H9 (cell line): ENCODE measurements at regions not wholly inside any gene's neighbourhood (a gene's known extent, or its start where the extent isn't known, plus 50 kb on each side); places are given as distances from the start of the nearest gene placed in this dataset.
A peak's percentile ranks its signal among the peaks of the same experiment; 100 is the strongest.

Experiments
- DNase-seq: peaks from one replicate; pipeline ENCODE4 v3.0.0-alpha.2; 2017
- H2AFZ ChIP-seq: one replicate; pipeline ENCODE4 v1.6.1; 2013; ENCODE audit warnings: mild to moderate bottlenecking, low read length, control low read depth, moderate library complexity
- H2AK5ac ChIP-seq: 2 replicates; pipeline ENCODE4 v1.6.1; 2013; ENCODE audit warnings: low read length, control low read depth, mixed read lengths; ENCODE audit not compliant: insufficient read length
- H2BK120ac ChIP-seq: one replicate; pipeline ENCODE4 v1.6.1; 2013; ENCODE audit warnings: low read depth, mild to moderate bottlenecking, low read length, control low read depth, inconsistent platforms; ENCODE audit not compliant: poor library complexity, severe bottlenecking
- H2BK12ac ChIP-seq: 2 replicates; pipeline ENCODE4 v1.6.1; 2013; ENCODE audit warnings: low read length, control low read depth, mixed read lengths, low read depth; ENCODE audit not compliant: insufficient read length
- H2BK15ac ChIP-seq: 2 replicates; pipeline ENCODE4 v1.6.1; 2013; ENCODE audit warnings: low read depth, low read length, control low read depth
- H2BK20ac ChIP-seq: one replicate; pipeline ENCODE4 v1.6.1; 2013; ENCODE audit warnings: low read depth, mild to moderate bottlenecking, low read length, control low read depth, inconsistent platforms; ENCODE audit not compliant: poor library complexity, severe bottlenecking
- H2BK5ac ChIP-seq: 2 replicates; pipeline ENCODE4 v1.6.1; 2013; ENCODE audit warnings: low read length, control low read depth, mixed read lengths; ENCODE audit not compliant: insufficient read length
- H3K14ac ChIP-seq: 2 replicates; pipeline ENCODE4 v1.6.1; 2013; ENCODE audit warnings: low read length, control low read depth; ENCODE audit not compliant: insufficient read depth
- H3K18ac ChIP-seq: 2 replicates; pipeline ENCODE4 v1.6.1; 2013; ENCODE audit warnings: low read depth, mild to moderate bottlenecking, mixed read lengths, low read length, control low read depth; ENCODE audit not compliant: insufficient read length
- H3K23ac ChIP-seq: 2 replicates; pipeline ENCODE4 v1.6.1; 2013; ENCODE audit warnings: low read length, control low read depth, mixed read lengths, low read depth; ENCODE audit not compliant: insufficient read length
- H3K23me2 ChIP-seq: 2 replicates; pipeline ENCODE4 v1.6.1; 2013; ENCODE audit warnings: low read depth, mild to moderate bottlenecking, mixed read lengths, low read length, control low read depth; ENCODE audit not compliant: insufficient read length, poor library complexity, severe bottlenecking
- H3K27ac ChIP-seq: 2 replicates; pipeline ENCODE4 v1.5.1; 2013; ENCODE audit warnings: low read length, control low read depth, mixed read lengths, low read depth; ENCODE audit not compliant: insufficient read length
- H3K27me3 ChIP-seq: 2 replicates; pipeline ENCODE4 v1.6.1; 2013; ENCODE audit warnings: low read length, control low read depth, inconsistent platforms; ENCODE audit not compliant: insufficient read depth
- H3K4ac ChIP-seq: 2 replicates; pipeline ENCODE4 v1.6.1; 2013; ENCODE audit warnings: low read depth, mild to moderate bottlenecking, control low read depth, inconsistent platforms, low read length, moderate library complexity
- H3K4me1 ChIP-seq: 2 replicates; pipeline ENCODE4 v1.6.1; 2013; ENCODE audit warnings: low read length, control low read depth, inconsistent platforms; ENCODE audit not compliant: insufficient read depth
- H3K4me2 ChIP-seq: 2 replicates; pipeline ENCODE4 v1.6.1; 2013; ENCODE audit warnings: low read length, control low read depth, mixed read lengths; ENCODE audit not compliant: insufficient read length, insufficient read depth
- H3K56ac ChIP-seq: 2 replicates; pipeline ENCODE4 v1.6.1; 2013; ENCODE audit warnings: low read depth, mild to moderate bottlenecking, mixed read lengths, low read length, control low read depth; ENCODE audit not compliant: insufficient read length
- H3K79me1 ChIP-seq: 2 replicates; pipeline ENCODE4 v1.6.1; 2013; ENCODE audit warnings: low read depth, mild to moderate bottlenecking, moderate library complexity, low read length, control low read depth, inconsistent platforms; ENCODE audit not compliant: insufficient read depth, poor library complexity, severe bottlenecking
- H3K79me2 ChIP-seq: 2 replicates; pipeline ENCODE4 v1.6.1; 2013; ENCODE audit warnings: low read length, control low read depth, inconsistent platforms; ENCODE audit not compliant: insufficient read depth
- H3K9ac ChIP-seq: 2 replicates; pipeline ENCODE4 v1.6.1; 2013; ENCODE audit warnings: low read length, control low read depth, mixed read lengths; ENCODE audit not compliant: insufficient read length; ENCODE audit errors: extremely low read depth
- H3K9me3 ChIP-seq: one replicate; pipeline ENCODE4 v1.6.1; 2013; ENCODE audit warnings: low read depth, low read length, inconsistent platforms; ENCODE audit not compliant: control insufficient read depth
- H3T11ph ChIP-seq: one replicate; pipeline ENCODE4 v1.6.1; 2013; ENCODE audit warnings: mild to moderate bottlenecking, low read length, control low read depth, inconsistent platforms
- H4K20me1 ChIP-seq: one replicate; pipeline ENCODE4 v1.6.1; 2013; ENCODE audit not compliant: control insufficient read depth, insufficient read length, insufficient read depth
- H4K5ac ChIP-seq: 2 replicates; pipeline ENCODE4 v1.6.1; 2013; ENCODE audit warnings: low read depth, mild to moderate bottlenecking, mixed read lengths, low read length, control low read depth; ENCODE audit not compliant: insufficient read length
- H4K8ac ChIP-seq: replicated peaks from 2 replicates; pipeline ENCODE4 v1.6.1; 2013; ENCODE audit warnings: low read length, control low read depth, mixed read lengths, low read depth; ENCODE audit not compliant: insufficient read length
- H4K91ac ChIP-seq: 2 replicates; pipeline ENCODE4 v1.6.1; 2013; ENCODE audit warnings: low read depth, mild to moderate bottlenecking, moderate library complexity, mixed read lengths, low read length, control low read depth; ENCODE audit not compliant: insufficient read length
- H3K27ac Mint-ChIP-seq, 3 experiments: 2 replicates in 2 of 3; 3 replicates in 1 of 3; pipeline ENCODE4 v1.8.0; 2020 to 2021; ENCODE audit warnings: mixed read lengths in 3 of 3, mild to moderate bottlenecking in 1 of 3, moderate library complexity in 1 of 3
- H3K27me3 Mint-ChIP-seq: 2 replicates; pipeline ENCODE4 v1.8.0; 2021; ENCODE audit warnings: low read depth, mild to moderate bottlenecking, moderate library complexity, mixed read lengths
- H3K36me3 Mint-ChIP-seq, 3 experiments: 2 replicates in 2 of 3; 3 replicates in 1 of 3; pipeline ENCODE4 v1.8.0; 2020 to 2021; ENCODE audit warnings: low read depth in 3 of 3, mixed read lengths in 3 of 3; ENCODE audit not compliant: insufficient read depth in 1 of 3
- H3K4me1 Mint-ChIP-seq, 2 experiments: 2 replicates each; pipeline ENCODE4 v1.8.0; 2020; ENCODE audit warnings: mixed read lengths in 2 of 2
- H3K4me3 Mint-ChIP-seq, 2 experiments: 2 replicates in 1 of 2; 3 replicates in 1 of 2; pipeline ENCODE4 v1.8.0; 2020 to 2021; ENCODE audit warnings: mild to moderate bottlenecking in 2 of 2, mixed read lengths in 2 of 2, moderate library complexity in 1 of 2
- H3K9me3 Mint-ChIP-seq, 2 experiments: 2 replicates in 1 of 2; 3 replicates in 1 of 2; pipeline ENCODE4 v1.8.0; 2020; ENCODE audit warnings: mild to moderate bottlenecking in 2 of 2, mixed read lengths in 2 of 2, moderate library complexity in 1 of 2
- TF ChIP-seq, protein P1 (sequence below): fragments of 200-600 bp; sonication (generic); conservative IDR thresholded peaks from 3 replicates; pipeline ENCODE4 v1.8.0; 2021; ENCODE audit warnings: antibody characterized with exemption, mild to moderate bottlenecking

- Histone ChIP-seq H2BK5ac (no peak overlapping the region), H3K4me2 (no peak overlapping the region), H3K79me1 (no peaks in the 10 kb centered on the region), H3K79me2 (no peaks in the 10 kb centered on the region), H4K5ac (no peak overlapping the region), H3K14ac (no peak overlapping the region), H3K9me3 (no peaks in the 10 kb centered on the region), H4K8ac (no peak overlapping the region), H3K27me3 (no peaks in the 10 kb centered on the region), H3T11ph (no peak overlapping the region), H3K18ac (no peak overlapping the region), H4K20me1 (no peaks in the 10 kb centered on the region), H3K9ac (no peak overlapping the region), H3K4ac (no peak overlapping the region), H3K27ac (no peak overlapping the region), H2AK5ac (no peak overlapping the region), H3K23ac (no peak overlapping the region), H2BK20ac (no peak overlapping the region), H2BK120ac (no peak overlapping the region), H2BK12ac (no peak overlapping the region), H3K4me1 (no peaks in the 10 kb centered on the region), H3K23me2 (no peaks in the 10 kb centered on the region), H2AFZ (no peak overlapping the region), H2BK15ac (no peak overlapping the region), H4K91ac (no peak overlapping the region), H3K56ac (no peak overlapping the region)
- TF ChIP-seq, protein P1, sequence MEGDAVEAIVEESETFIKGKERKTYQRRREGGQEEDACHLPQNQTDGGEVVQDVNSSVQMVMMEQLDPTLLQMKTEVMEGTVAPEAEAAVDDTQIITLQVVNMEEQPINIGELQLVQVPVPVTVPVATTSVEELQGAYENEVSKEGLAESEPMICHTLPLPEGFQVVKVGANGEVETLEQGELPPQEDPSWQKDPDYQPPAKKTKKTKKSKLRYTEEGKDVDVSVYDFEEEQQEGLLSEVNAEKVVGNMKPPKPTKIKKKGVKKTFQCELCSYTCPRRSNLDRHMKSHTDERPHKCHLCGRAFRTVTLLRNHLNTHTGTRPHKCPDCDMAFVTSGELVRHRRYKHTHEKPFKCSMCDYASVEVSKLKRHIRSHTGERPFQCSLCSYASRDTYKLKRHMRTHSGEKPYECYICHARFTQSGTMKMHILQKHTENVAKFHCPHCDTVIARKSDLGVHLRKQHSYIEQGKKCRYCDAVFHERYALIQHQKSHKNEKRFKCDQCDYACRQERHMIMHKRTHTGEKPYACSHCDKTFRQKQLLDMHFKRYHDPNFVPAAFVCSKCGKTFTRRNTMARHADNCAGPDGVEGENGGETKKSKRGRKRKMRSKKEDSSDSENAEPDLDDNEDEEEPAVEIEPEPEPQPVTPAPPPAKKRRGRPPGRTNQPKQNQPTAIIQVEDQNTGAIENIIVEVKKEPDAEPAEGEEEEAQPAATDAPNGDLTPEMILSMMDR = peak; percentile 54; the same call in 2 of the 3 replicates
- no peak overlapping the region for H3K27ac Mint-ChIP-seq
- no peak for DNase-seq
- no peak overlapping the region for H3K4me3 Mint-ChIP-seq
- H3K36me3 Mint-ChIP-seq = no peaks in the 10 kb centered on the region
- peaks cover 6 to 8% of the 10 kb centered on the region in 2 experiments; a peak in 2 of 4 replicates for H3K4me1 Mint-ChIP-seq
- no peaks in the 10 kb centered on the region for H3K27me3 Mint-ChIP-seq
- no peaks in the 10 kb centered on the region; a peak in 1 of 5 replicates for H3K9me3 Mint-ChIP-seq
Measured at GRCh38 chr21:28337315-28337714, 655.4 kb downstream of the LTN1 start.
